T-helper 2 cell (primary cell): ENCODE measurements at regions not wholly inside any gene's neighbourhood (a gene's known extent, or its start where the extent isn't known, plus 50 kb on each side); places are given as distances from the start of the nearest gene placed in this dataset.

Experiments
- DNase-seq, 5 experiments: peaks; one replicate each; pipeline versions ENCODE4 v3.0.0 to v3.0.0-alpha.2; 2012 to 2022

- DNase-seq = no peak
Measured at GRCh38 chr5:4203146-4203545, 607.5 kb downstream of the IRX1 start.

- DNase-seq = no peak
Measured at GRCh38 chr5:4204276-4205141, 608.9 kb downstream of the IRX1 start.

- no peak for DNase-seq
Measured at GRCh38 chr5:4205398-4205797, 609.8 kb downstream of the IRX1 start.

- DNase-seq = no peak
Measured at GRCh38 chr5:4206127-4206526, 610.5 kb downstream of the IRX1 start.

GRCh38 chr5:4207486-4207885 lies 611.9 kb downstream of the IRX1 start:
- DNase-seq = no peak

- no peak for DNase-seq
Measured at GRCh38 chr5:4208537-4208936, 612.9 kb downstream of the IRX1 start.

DNA sequence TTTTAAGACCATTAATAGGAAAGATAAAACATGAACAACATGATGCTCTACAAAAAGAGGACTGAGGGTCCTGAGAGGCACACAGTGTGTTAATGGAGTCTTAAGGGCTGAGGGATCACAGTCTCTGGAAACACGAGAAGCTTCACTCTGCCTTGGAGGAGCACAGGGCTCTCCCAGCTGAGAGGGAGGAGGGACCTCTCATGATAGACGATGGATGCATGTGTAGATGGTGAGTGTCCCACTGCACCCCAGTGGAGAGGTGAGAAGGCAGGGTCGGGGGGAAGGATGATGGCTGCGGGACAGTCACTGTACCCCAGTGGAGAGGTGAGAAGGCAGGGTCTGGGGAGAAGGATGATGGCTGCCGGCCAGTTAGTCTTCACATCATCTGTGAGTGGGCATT lies 613.4 kb downstream of the IRX1 start:
- no peak for DNase-seq

- DNase-seq = no peak
Measured at GRCh38 chr5:4212071-4212739, 616.6 kb downstream of the IRX1 start.

- no peak for DNase-seq
Measured at GRCh38 chr5:4212981-4213819, 617.6 kb downstream of the IRX1 start.

- no peak for DNase-seq
Measured at GRCh38 chr5:4215143-4215542, 619.5 kb downstream of the IRX1 start.

DNA sequence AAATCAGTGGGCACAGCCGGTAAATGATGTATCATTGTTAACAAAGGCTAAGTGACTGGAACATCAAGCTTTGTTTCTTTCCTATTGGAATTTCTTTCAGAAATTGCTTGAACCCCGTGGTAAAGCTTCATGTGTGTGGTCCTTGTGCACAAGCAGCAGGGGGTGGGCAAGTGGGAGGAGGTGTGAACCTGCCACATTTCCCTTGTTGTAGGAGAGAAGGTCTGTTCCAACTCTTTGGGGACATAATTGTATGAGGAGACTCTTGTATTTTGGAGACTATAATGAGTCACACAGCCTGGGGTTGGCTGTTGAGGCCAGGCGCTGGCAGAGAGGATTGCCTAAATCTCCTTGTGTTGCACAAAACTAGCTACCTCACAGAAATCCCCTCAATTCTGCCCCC lies 620.5 kb downstream of the IRX1 start:
- no peak for DNase-seq

DNA sequence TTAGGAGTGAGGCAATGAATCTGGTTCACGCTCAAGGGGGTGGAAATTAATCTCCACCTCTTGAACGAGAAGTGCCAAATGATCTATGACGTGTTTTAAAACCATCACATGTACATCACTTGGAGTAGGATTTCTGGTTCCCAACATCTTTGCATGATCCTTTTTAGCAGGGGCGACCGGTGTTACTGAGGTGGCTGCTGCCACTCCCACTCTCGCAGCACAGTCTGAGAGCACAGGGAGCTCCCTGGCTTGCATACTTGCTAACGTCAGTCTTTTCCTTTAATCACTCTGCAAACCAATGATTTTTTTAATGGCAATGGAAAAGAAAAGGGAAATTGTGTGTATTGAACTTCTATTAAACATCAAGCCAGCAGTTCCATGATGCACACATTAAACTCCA lies 624.4 kb downstream of the IRX1 start:
- no peak for DNase-seq

DNA sequence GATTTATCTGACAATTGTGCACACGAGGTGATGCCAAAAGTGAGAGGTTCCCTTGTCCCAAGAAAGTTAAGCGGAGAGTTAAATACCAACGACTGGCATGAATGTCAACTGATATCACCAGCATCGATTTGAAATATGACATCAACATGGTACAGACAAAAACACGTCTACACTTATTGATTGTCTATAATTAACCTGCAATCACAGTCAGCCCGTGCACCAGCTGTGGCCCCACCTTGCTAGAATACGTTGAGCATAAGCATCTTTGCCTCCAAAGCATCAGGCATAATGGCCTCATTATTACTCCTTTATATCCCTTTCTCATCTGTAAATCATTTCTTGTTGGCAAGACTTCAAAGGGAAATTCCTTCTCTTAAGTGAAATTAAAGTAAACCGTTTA lies 625.4 kb downstream of the IRX1 start:
- no peak for DNase-seq

DNA sequence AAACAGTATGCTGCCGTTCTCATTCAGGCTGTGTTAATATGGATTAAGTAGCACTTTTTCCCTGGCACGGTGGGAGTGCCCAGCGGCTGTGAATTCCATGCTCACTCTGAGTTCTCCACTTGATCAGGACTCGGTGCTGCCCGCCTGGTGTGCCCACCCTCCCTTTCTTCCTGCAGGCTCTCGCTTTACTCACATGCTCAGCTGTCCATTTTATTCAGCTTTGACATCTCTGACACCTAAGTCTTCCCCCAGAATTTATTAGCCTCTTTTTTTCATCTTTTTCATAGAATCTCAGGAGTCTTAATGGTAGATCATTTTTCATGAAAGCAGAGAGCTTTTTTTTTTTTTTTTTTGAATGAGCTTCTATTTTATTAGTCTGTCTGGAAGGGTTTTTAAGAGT lies 626.5 kb downstream of the IRX1 start:
- DNase-seq = no peak

DNA sequence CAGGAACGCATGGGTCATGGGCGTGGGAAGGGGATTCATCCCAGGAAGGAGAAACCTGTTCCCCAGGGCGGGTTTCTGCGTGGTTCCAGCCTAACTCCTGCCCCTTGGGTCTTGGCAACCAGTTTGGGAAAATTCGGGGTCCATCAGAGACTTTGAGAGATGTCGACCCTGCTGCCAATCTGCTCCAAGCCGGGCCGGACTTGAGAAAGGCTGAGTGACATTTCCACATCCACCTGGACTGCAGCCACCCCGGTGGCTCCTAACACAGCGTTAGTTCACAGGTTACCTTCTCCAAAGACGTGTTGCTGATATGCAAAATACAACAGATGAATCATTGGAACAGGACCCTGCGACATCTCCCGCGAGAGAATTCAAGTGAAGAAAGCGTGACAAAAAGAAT lies 627.2 kb downstream of the IRX1 start:
- no peak for DNase-seq

GRCh38 chr5:4225741-4226140 lies 630.1 kb downstream of the IRX1 start:
- no peak for DNase-seq

DNA sequence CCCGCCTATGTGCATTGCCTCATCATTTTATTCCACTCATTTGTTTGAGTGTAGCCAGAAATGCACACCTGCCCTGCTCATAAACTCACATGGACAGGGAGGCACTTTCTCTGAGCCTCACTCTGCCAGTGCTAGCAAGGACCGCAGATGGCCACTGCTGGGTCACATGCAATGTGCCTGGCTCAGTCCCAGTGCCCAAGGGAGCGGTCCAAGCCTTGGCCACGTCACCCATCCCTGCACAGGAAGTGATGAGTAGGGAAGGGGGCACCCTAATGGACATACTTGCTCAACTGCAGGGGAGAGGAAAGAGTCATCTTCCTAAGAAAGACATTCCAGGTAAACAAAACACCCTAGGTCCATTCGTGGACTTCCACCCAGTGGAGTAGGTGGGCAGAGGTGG lies 630.9 kb downstream of the IRX1 start:
- no peak for DNase-seq

DNA sequence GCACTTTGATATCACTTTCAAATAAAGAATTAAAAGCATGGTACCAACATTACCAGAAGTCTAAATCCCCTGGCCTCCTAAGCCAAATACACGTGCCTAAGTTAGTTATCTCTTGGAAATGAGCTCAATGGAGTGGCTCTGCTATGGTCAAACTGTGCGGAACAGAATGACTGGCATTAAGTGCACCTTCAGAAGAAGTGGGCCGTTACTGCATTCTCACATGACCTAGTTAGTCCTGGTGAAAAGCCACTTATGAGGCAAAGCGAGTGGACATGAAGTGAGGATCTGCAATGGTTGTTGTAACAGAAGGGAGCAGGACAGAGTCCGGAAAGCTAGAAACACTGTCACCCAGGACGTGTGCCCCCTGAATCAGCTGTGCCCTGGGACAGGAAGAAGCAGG lies 633.1 kb downstream of the IRX1 start:
- DNase-seq = no peak

DNA sequence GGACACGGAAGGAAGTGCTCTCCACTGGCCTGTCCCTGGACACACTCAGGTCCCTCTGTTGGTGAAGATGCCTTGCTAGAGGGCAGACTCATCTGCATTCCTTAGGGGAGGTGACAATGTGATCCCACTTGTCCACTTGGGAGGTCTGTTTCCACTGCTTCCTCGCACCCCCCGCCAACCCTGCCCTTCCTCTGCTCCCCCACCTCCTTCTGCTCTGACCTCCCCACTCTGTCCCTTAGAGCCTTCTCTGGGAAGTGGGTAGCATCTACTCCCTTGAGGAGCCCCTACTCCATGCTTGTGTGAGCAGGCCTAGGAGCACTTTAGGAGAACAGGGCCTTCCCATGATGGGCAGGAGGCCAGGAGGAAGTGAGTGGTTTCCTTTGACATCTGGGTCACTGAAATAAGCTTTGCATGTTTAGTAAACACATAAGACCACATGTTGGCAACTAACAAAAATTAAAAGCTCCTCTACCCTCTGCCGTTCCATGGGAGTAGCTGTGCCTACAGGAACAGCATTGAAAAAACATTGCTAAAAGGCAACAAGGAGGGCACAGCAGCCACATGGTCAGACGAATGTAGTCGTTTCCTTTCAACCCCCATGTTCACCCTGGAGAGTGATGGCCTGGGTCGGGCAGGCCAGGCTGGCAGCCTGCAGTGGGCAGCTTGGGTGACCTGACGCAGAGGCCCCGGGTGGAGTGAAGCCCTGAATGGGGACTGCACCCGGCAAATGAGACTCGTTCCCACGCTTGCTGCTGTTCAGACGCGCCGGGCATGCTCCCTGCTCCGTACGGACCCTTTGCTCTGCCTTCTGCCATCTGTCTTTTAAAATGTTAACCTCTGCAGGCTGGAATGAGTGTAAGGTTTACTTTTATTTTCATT lies 634.0 kb downstream of the IRX1 start:
- no peak for DNase-seq

DNA sequence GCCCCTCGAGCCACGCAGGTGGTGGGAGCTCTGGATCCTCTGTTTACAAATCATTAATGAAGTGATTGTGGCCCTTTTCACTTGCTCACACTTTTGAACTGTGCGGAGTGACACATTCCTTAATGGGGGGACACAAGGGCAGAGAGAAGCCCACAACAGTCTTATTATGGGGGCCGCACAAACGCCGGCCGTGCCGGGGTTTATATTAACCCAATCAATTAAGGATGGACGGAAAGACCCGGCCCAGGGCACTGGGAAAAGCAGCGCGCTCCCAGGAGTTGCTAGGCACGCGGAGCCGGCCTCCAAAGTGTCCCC lies 634.8 kb downstream of the IRX1 start:
- no peak for DNase-seq

DNA sequence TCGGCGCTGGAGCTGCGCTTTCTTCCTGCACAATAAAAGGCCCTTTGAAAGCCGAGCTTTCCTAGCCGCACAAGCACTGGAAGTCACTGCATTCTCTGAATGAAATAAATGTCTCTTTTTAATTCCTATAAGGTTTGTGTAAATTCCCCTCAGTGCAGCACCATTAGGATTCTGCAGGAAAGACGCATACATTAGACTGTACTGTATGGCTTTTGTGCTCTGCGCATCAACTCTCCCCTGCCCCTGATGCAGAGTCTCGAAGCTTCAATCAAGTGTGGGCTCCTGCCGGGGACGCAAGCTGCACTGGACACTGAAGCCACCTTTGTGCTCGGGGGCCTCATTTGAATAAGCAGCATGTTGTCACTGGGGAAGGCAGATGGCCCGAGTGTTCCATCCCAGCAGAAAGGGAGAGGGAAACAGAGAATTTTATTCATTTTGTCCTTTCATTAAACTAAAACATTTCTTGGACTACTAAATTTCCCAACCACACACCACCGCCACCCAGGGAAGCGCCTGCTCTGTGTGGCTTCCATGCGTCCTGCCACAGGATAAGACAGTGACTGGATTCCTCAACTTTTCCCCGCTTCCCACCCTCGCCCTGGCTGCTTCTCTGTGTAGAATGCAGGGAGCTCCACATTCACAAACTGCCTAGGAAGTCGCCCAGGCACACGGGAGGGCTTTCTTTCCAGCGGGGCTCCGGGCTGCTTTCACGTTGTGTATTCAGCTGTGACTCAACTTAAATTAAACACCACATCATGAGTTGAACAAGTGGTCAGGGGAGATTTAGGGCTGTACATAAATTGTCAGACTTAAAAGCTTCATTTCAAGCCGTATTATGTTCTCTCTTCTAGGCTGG lies 635.4 kb downstream of the IRX1 start:
- no peak for DNase-seq

GRCh38 chr5:4232084-4232483 lies 636.5 kb downstream of the IRX1 start:
- DNase-seq = no peak
